ENCODE measurements at regions not wholly inside any gene's neighbourhood (a gene's known extent, or its start where the extent isn't known, plus 50 kb on each side); places are given as distances from the start of the nearest gene placed in this dataset.

- DNase-seq = no peak
Observed at GRCh38 chr6:14575961-14576360, 458.4 kb downstream of the CD83 start.

- DNase-seq = no peak
Observed at GRCh38 chr6:14578994-14579393, 461.4 kb downstream of the CD83 start.

- no peak for DNase-seq
Observed at GRCh38 chr6:14582749-14583148, 465.2 kb downstream of the CD83 start.

GRCh38 chr6:14583826-14584225, 466.3 kb downstream of the CD83 start:
- no peak for DNase-seq

- no peak for DNase-seq
Observed at GRCh38 chr6:14584450-14584849, 466.9 kb downstream of the CD83 start.

- no peak for DNase-seq
Observed at GRCh38 chr6:14585689-14586088, 468.1 kb downstream of the CD83 start.

- no peak for DNase-seq
Observed at GRCh38 chr6:14589175-14589574, 471.6 kb downstream of the CD83 start.

- no peak for DNase-seq
Observed at GRCh38 chr6:14590586-14590985, 473.0 kb downstream of the CD83 start.

- no peak for DNase-seq
Observed at GRCh38 chr6:14591998-14592397, 474.4 kb downstream of the CD83 start.

GRCh38 chr6:14593286-14593685, 475.7 kb downstream of the CD83 start:
- DNase-seq = no peak

GRCh38 chr6:14595751-14596150, 478.2 kb downstream of the CD83 start:
- DNase-seq = no peak

GRCh38 chr6:14596410-14596809, 478.8 kb downstream of the CD83 start:
- peak; percentile 7 for DNase-seq

- DNase-seq = no peak
Observed at GRCh38 chr6:14597090-14597489, 479.5 kb downstream of the CD83 start.

GRCh38 chr6:14598017-14598864, 480.7 kb downstream of the CD83 start:
- no peak for DNase-seq

GRCh38 chr6:14600306-14600705, 482.7 kb downstream of the CD83 start:
- DNase-seq = peak; percentile 31

- no peak for DNase-seq
Observed at GRCh38 chr6:14601490-14601889, 483.9 kb downstream of the CD83 start.

GRCh38 chr6:14606353-14606752, 488.8 kb downstream of the CD83 start:
- DNase-seq = no peak

- DNase-seq = no peak
Observed at GRCh38 chr6:14610141-14610540, 492.6 kb downstream of the CD83 start.

- DNase-seq = no peak
Observed at GRCh38 chr6:14612016-14612980, 494.7 kb downstream of the CD83 start.

GRCh38 chr6:14614631-14615030, 497.1 kb downstream of the CD83 start:
- DNase-seq = no peak

GRCh38 chr6:14616656-14617055, 499.1 kb downstream of the CD83 start:
- no peak for DNase-seq

GRCh38 chr6:14618759-14619418, 501.3 kb downstream of the CD83 start:
- DNase-seq = no peak

- no peak for DNase-seq
Observed at GRCh38 chr6:14619419-14619781, 501.8 kb downstream of the CD83 start.

Measured in stimulated activated CD4-positive, alpha-beta T cell treated with anti-CD3 and anti-CD28 coated beads, Interleukin-1b, Interleukin-23, amount 100 ng/mL, for 48 hours (primary cell).